ENCODE measurements at regions not wholly inside any gene's neighbourhood (a gene's known extent, or its start where the extent isn't known, plus 50 kb on each side); places are given as distances from the start of the nearest gene placed in this dataset.

DNA sequence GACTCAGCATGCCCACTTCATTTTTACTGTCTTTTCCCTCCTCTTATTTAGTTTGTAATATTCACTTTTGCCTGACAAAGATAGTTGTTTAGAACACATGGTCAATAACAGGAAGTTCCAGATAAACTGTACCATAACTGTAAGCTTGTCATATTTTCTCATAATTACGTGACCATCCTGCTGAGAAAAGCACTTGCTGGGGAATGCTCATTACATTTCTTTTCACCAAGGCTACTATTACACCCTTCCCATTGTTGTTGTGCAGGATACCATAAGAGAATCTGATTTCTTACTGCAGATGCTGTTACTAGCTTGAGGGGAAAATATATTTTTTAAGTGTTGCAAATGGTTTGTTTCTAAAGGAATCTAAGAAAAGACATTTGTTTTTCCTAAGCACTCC lies 111.7 kb upstream of the SLITRK6 start:
- no peak for DNase-seq (ENCODE audit: low read depth in 3 of 3, low spot score in 2 of 3)

DNA sequence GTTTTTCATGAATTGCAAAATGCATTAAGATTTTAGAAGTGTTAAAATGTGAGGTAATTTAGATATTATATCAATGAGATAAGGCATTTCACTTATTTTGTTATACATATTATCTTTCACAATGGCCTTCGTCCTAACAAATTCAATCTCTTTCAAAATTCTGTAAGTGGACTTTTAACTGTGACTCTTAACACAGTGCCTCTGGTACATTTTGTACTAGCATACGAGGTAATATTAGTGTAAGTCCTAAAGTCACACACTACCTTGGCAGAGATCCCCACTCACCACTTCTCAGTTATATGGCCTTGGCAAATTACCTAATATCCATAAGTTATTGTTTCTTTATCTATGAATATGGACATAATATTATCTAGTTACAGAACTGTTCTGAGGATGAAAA lies 101.3 kb upstream of the SLITRK6 start:
- no peak for DNase-seq (ENCODE audit: low read depth in 3 of 3, low spot score in 2 of 3)

DNA sequence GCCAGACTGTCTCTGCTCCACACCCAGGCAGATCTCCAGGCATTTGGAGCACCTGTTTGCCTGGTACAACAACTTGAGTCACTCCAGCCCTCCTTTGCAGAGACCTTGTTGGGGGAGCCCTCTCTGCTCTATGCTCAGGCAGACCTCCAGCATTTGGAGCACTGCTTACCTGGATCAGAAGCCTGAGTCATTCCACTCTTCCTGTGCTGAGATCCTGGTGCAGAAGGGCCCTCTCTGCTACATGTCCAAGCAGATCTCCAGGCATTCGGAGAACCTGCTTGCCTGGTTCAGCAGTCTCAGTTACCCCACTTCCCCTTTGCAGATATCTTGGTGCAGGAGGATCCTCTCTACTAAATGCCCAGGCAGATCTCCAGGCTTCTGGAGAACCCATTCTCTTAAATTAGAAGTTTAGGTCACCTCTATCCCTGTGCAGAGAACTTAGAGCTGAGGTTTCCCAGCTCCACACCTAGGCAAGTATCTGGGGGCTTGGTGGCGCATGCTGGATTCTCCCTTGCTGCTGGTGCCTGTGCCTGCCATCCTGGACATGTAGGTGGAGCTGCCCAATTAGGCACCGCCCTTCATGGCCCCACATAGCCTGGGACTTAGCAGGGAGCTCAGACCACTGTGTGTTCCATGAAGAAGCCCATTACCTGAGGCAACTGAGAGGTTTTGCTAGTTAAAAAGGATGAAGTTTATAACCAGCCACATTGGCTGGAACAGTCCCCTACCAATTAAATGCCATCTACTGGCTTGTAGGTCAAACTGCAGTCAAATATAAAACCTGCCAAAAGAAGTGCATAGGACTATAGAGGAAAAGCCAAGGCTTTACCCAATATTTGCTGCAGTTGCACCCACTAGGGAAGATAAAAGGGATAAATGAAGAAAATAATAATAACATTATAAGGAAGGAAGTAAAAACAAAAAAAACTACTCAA lies 97.6 kb upstream of the SLITRK6 start:
- DNase-seq (ENCODE audit: low read depth in 3 of 3, low spot score in 2 of 3) = no peak

DNA sequence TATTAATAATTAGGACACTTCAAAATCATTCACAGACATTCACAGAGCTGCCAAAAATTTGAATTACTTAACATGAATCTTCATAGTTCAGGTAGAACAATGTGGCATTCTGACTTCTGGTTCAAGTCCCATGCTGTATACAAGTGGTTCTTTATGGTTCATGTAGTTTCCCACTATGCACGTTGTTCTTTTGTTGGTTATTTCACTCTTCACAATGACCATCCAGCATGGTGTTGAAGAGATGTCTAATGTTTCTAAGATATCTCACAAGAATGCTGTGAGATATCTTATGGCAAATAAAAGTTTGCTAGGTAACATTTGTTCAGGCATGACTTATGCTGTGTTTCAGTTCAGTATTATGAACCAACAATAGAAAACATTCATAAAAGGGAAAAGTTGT lies 88.2 kb upstream of the SLITRK6 start:
- DNase-seq (ENCODE audit: low read depth in 3 of 3, low spot score in 2 of 3) = no peak

DNA sequence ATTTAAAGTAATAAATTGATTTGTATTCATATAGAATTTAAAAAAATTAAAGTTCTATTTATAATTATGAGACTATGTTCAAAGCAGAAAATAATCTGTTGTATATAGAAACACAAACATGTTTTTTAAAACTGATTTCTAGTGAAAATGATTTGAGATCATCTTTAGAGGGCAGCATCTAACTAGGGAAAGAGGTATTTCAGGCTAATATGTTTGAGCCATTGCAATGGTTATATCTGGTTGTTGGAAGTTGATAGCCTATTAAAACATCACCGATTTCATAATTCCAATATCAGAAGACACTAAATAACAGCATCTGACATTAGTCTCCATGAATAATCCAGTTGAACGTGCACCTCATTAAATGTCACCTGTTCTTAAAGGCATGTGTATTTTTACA lies 79.8 kb upstream of the SLITRK6 start:
- DNase-seq (ENCODE audit: low read depth in 3 of 3, low spot score in 2 of 3) = no peak

DNA sequence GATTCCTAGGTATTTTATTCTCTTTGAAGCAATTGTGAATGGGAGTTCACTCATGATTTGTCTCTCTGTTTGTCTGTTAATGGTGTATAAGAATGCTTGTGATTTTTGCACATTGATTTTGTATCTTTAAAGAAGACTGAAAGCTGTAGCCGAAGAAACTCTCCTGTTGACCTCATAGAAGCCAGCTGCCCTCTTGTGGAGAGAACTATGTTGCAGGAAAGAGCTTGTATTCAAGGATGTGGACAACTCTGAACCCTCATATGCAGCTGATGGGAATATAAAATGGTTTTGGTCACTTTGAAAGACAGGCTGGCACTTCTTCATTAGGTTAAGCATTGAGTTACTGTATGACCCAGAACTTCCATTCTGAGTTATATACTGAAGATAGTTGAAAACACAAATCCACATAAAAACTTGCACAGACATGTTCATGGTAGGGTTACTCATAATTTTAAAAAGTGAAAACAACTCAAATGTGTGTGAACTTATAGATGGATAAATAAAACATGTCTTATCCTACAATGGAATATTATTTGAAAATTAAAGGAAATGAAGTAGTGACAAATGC lies 65.8 kb upstream of the SLITRK6 start:
- DNase-seq (ENCODE audit: low read depth in 3 of 3, low spot score in 2 of 3) = no peak

DNA sequence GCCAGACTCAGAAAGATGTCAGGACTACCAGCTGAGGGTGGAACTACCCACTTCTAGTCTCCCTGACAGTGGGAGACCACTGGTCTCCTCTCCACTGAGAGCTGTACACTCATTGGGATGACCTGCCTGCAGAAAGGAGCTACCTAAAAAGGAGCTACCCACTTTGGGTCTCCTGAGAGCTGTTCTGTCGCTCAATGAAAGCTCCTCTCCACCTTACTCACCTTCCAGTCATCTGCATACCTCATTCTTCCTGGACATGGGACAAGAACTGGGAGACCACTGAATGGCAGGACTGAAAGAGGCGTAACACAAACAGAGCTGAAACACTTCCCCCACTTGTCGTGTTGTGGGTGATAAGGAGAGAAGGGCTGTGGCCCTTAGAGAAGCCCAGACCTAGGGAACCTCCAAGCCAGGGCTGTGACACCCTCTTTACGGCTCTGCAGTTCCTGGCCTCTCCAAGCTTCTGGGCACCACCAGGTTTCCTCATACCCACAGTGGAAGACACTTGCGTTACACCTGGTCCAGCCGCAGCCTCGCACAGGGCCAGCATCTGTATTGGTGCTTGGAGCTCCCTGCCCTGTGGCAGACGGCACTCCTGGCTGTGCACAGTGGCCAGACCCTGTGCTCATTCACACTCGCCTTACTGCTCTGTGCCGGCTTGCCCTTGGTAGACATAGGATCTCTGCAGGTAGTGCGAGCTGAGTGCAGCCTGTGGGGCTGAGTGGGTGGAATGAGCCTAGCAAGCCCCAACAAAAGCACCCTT lies 54.9 kb upstream of the SLITRK6 start:
- no peak for DNase-seq (ENCODE audit: low read depth in 3 of 3, low spot score in 2 of 3)

DNA sequence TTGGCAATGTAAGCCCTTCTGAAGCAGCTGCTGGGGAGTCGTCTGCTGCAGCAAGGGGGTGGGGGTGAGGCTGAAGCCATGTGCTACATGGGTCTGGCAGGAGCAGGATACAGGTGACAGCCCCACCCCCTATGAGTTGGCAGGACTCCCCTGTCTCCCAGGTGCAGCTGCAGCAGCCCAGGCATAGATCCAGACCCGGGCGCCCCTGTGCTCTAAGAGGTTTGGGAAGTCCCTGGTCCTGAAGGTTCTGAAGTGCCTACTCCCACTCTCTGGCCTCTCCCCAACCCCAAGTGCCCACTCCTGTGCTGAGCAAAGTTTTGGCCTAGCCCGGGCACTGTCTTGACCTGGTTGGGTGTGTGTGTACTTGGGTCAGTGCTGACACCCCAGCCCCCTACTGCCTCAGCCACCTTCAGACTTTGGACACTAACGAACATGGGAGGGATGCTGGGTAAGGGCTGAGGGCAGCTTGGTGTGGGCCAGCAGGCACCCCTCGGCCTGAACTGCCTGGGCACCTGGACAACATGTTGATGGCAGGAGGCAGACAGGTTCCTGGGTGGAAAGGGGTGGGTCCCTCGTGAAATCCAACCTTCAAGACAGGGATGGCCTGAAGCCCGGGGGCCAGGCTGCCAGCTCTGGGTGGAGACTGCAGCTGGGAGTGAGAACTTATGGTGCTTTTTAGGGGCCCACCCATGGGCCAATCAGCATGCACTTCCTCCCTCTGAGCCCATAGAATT lies 54.1 kb upstream of the SLITRK6 start:
- no peak for DNase-seq (ENCODE audit: low read depth in 3 of 3, low spot score in 2 of 3)

Data from right renal cortex interstitium (tissue), 3 donors.